Natural killer cell (primary cell): ENCODE measurements at regions not wholly inside any gene's neighbourhood (a gene's known extent, or its start where the extent isn't known, plus 50 kb on each side); places are given as distances from the start of the nearest gene placed in this dataset.

Source experiments
- ATAC-seq, 3 donors: fragments of 150-1000 bp in 2 of 3; fragments of 200-7000 bp in 1 of 3; cut with Tn5 transposase; 1 replicate in 1 of 3; 2 replicates in 2 of 3; pipeline ENCODE4 v1.10.0; 2021; ENCODE audit warnings: mild to moderate bottlenecking in 2 of 3, moderate library complexity in 2 of 3
- DNase-seq, 2 donors: peaks; one replicate each; pipeline versions ENCODE4 v3.0.0 to v3.0.0-alpha.2; 2013 to 2021; ENCODE audit warnings: mixed read lengths in 1 of 2
- H3K27ac ChIP-seq: one replicate; pipeline ENCODE4 v1.5.1; 2013; ENCODE audit warnings: mild to moderate bottlenecking, low read length
- H3K27me3 ChIP-seq: one replicate; pipeline ENCODE4 v1.6.1; 2013; ENCODE audit warnings: low read length; ENCODE audit not compliant: control insufficient read depth, insufficient read depth
- H3K36me3 ChIP-seq: one replicate; pipeline ENCODE4 v1.6.1; 2013; ENCODE audit warnings: low read length; ENCODE audit not compliant: control insufficient read depth, insufficient read depth
- H3K4me1 ChIP-seq: one replicate; pipeline ENCODE4 v1.6.1; 2013; ENCODE audit warnings: low read length; ENCODE audit not compliant: control insufficient read depth, insufficient read depth
- H3K4me3 ChIP-seq: one replicate; pipeline ENCODE4 v1.5.1; 2013; ENCODE audit warnings: low read length
- H3K9me3 ChIP-seq: one replicate; pipeline ENCODE4 v1.6.1; 2013; ENCODE audit warnings: low read length; ENCODE audit not compliant: control insufficient read depth, insufficient read depth
- H3K27ac Mint-ChIP-seq, 2 donors: one replicate each; pipeline ENCODE4 v1.8.0; 2022; ENCODE audit warnings: mild to moderate bottlenecking in 2 of 2, mixed read lengths in 2 of 2, moderate library complexity in 1 of 2
- H3K27me3 Mint-ChIP-seq, 2 donors: one replicate each; pipeline ENCODE4 v1.8.0; 2022; ENCODE audit warnings: low read depth in 2 of 2, mixed read lengths in 2 of 2
- H3K36me3 Mint-ChIP-seq: one replicate; pipeline ENCODE4 v1.8.0; 2022; ENCODE audit warnings: mixed read lengths
- H3K4me1 Mint-ChIP-seq, 2 donors: one replicate each; pipeline ENCODE4 v1.8.0; 2022; ENCODE audit warnings: mixed read lengths in 2 of 2
- H3K4me3 Mint-ChIP-seq: one replicate; pipeline ENCODE4 v1.8.0; 2022; ENCODE audit warnings: mild to moderate bottlenecking, moderate library complexity, mixed read lengths
- H3K9me3 Mint-ChIP-seq, 2 donors: one replicate each; pipeline ENCODE4 v1.8.0; 2022; ENCODE audit warnings: mixed read lengths in 2 of 2
- CTCF ChIP-seq: fragments of 200-600 bp; IDR thresholded peaks from one replicate; pipeline ENCODE4 v1.8.0; 2022; ENCODE audit warnings: antibody characterized with exemption
- WGBS: methylation state at CpG from one replicate; pipeline ENCODE4 v1.1.7; 2013; ENCODE audit warnings: missing lambda C conversion rate; ENCODE audit not compliant: insufficient coverage; 5-methylcytosine and 5-hydroxymethylcytosine counted together
- intact Hi-C: fragments of 100-400 bp; cut with micrococcal nuclease; formaldehyde crosslinking; loops from one replicate; pipeline ENCODE4 v1.14.2; 2022

DNA sequence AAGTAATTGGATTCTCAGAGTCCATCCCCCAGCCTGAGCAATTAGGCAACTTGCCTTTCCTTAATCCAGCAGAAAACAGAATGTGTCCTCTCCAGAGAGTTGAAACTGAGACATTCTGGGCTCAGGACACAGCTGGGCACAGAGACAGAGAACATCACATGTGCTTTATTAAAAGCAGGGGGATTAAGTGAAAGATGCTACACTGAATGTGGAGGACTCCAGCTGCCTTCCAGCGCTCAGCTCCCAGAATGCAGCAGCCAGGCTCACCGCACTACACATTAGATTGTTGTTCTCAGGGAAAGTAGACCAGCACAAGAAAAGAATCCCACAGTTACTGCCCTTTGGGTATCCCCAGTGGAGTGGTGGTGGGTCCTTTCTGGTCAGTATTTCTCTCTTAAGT, 141.6 kb upstream of the IL12B start:
- H3K27ac ChIP-seq, result no peak overlapping the region
- H3K4me3 ChIP-seq, result no peak overlapping the region
- no peak for ATAC-seq
- H3K27me3 ChIP-seq, result peaks cover 4% of the 10 kb centered on the region
- DNase-seq, result no peak
- no peak overlapping the region for H3K27ac Mint-ChIP-seq
- peaks cover 27% of the 10 kb centered on the region for H3K36me3 Mint-ChIP-seq
- H3K4me1 Mint-ChIP-seq, result peaks cover 18 to 20% of the 10 kb centered on the region in 2 donors
- TF ChIP-seq CTCF, result no peak
- no peaks in the 10 kb centered on the region for H3K36me3 ChIP-seq
- H3K4me1 ChIP-seq, result peaks cover 14% of the 10 kb centered on the region
- 94% methylated on average over 2 of the region's 2 CpGs for WGBS
- peaks cover 5 to 10% of the 10 kb centered on the region in 2 donors for H3K9me3 Mint-ChIP-seq
- peaks cover 8% of the 10 kb centered on the region for H3K9me3 ChIP-seq
- intact Hi-C loops, result no loop called here
- peaks cover 34 to 72% of the 10 kb centered on the region in 2 donors for H3K27me3 Mint-ChIP-seq
- no peak overlapping the region for H3K4me3 Mint-ChIP-seq

DNA sequence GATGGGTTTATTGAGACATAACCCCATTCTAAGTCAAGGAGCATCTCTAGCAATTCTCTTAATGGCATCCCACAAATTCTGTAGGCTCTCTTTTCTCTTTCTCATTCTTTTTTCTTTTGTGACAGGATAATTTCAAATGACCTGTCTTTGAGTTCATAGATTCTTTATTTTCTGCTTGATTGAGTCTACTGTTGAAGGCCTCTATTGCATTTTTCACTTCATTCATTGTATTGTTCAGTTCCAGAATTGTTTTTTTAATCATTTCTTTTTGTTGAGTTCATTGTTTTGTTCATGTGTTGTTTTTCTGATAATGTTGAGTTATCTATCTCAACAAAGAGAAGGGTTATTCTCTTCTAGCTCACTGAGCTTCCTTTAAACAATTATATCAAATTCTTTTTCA, 144.7 kb upstream of the IL12B start:
- H3K27me3 Mint-ChIP-seq, result peaks cover 18 to 60% of the 10 kb centered on the region in 2 donors

DNA sequence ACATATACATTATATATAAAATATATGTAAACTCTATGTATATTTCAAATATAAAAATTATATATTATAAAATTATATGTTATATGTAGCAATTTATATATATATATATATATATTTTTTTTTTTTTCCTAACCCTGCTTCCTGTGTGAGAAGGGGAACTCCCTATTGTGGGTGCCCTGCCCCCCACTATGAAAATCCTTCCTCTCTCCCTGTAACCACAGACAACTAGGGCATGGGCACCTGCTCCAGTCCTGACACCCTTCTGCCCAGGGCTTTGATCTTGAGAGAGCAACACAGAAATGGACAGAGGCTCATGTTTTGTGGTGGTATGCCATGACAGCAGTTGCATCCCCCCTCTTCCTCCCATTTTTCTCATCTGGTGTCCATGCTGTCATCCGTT, 148.7 kb upstream of the IL12B start:
- H3K27ac ChIP-seq, result no peak overlapping the region
- Mint-ChIP-seq H3K36me3 (peaks cover 25% of the 10 kb centered on the region), H3K9me3 (peaks cover 5 to 10% of the 10 kb centered on the region in 2 donors), H3K4me3 (no peak overlapping the region), H3K27ac (peak overlapping the region in 1 of 2 donors; percentile 53), H3K27me3 (peaks cover 7 to 35% of the 10 kb centered on the region in 2 donors), H3K4me1 (peaks cover 12 to 19% of the 10 kb centered on the region in 2 donors)
- no peak overlapping the region for H3K4me3 ChIP-seq
- H3K9me3 ChIP-seq, result peaks cover 8% of the 10 kb centered on the region
- DNase-seq, result peak; percentile 21 to 59
- H3K4me1 ChIP-seq, result peaks cover 13% of the 10 kb centered on the region
- no peak for TF ChIP-seq CTCF
- 8% methylated on average over 1 of the region's 1 CpG for WGBS
- H3K36me3 ChIP-seq, result no peaks in the 10 kb centered on the region
- intact Hi-C loops, result no loop called here
- peak in 2 of 3 donors; percentile 79 to 90 for ATAC-seq
- H3K27me3 ChIP-seq, result no peaks in the 10 kb centered on the region

More for the DNA sequence above, 144.7 kb upstream of the IL12B start:
- H3K4me1 Mint-ChIP-seq, result peaks cover 15 to 19% of the 10 kb centered on the region in 2 donors
- peaks cover 8% of the 10 kb centered on the region for H3K9me3 ChIP-seq
- H3K4me3 Mint-ChIP-seq, result no peak overlapping the region
- DNase-seq (no peak), ATAC-seq (no peak)
- H3K4me3 ChIP-seq, result no peak overlapping the region
- peaks cover 5 to 10% of the 10 kb centered on the region in 2 donors for H3K9me3 Mint-ChIP-seq
- peaks cover 16% of the 10 kb centered on the region for H3K4me1 ChIP-seq
- H3K27ac Mint-ChIP-seq, result no peak overlapping the region
- H3K36me3 ChIP-seq, result no peaks in the 10 kb centered on the region
- H3K27me3 ChIP-seq, result peaks cover 2% of the 10 kb centered on the region
- no peak overlapping the region for H3K27ac ChIP-seq
- no peak for TF ChIP-seq CTCF
- H3K36me3 Mint-ChIP-seq, result peaks cover 27% of the 10 kb centered on the region
- intact Hi-C loops, result no loop called here

- peaks cover 2% of the 10 kb centered on the region in 2 donors for H3K9me3 Mint-ChIP-seq
- Histone ChIP-seq H3K9me3 (peaks cover 2% of the 10 kb centered on the region), H3K27ac (no peak overlapping the region), H3K27me3 (no peaks in the 10 kb centered on the region), H3K36me3 (no peaks in the 10 kb centered on the region), H3K4me1 (peaks cover 13% of the 10 kb centered on the region), H3K4me3 (no peak overlapping the region)
- H3K27me3 Mint-ChIP-seq, result peaks cover 8 to 18% of the 10 kb centered on the region in 2 donors
- TF ChIP-seq CTCF, result no peak
- intact Hi-C loops, result no loop called here
- peaks cover 12 to 19% of the 10 kb centered on the region in 2 donors for H3K4me1 Mint-ChIP-seq
- peaks cover 6% of the 10 kb centered on the region for H3K36me3 Mint-ChIP-seq
- ATAC-seq, result no peak
- H3K4me3 Mint-ChIP-seq, result no peak overlapping the region
- H3K27ac Mint-ChIP-seq, result no peak overlapping the region
- DNase-seq, result no peak
- WGBS, result 93% methylated on average over 2 of the region's 2 CpGs
Measured at GRCh38 chr5:159480849-159481248, 150.6 kb upstream of the IL12B start.
